GM12891 (cell line): ENCODE measurements at regions not wholly inside any gene's neighbourhood (a gene's known extent, or its start where the extent isn't known, plus 50 kb on each side); places are given as distances from the start of the nearest gene placed in this dataset.
"Not testable (repeated sequence)": the region's sequence is repeated elsewhere in the genome, so short reads cannot be mapped to it uniquely, and the experiment has no call there.

Source experiments
- POLR2A ChIP-seq: IDR thresholded peaks from 2 replicates; pipeline ENCODE4 v1.6.1; 2011; ENCODE audit warnings: low read depth, low read length, control low read depth
- POLR2AphosphoS5 ChIP-seq: IDR thresholded peaks from 2 replicates; pipeline ENCODE4 v1.6.1; 2011; ENCODE audit warnings: low read depth, low read length, control low read depth
- TAF1 ChIP-seq: IDR thresholded peaks from 2 replicates; pipeline ENCODE4 v1.6.1; 2011; ENCODE audit warnings: low read depth, low read length, control low read depth

- TF ChIP-seq POLR2A, TAF1, POLR2AphosphoS5: not testable (repeated sequence)
These were observed 137.7 kb upstream of the TSC22D2 start for GRCh38 chr3:150270444-150270843.
